Mammary epithelial cell (primary cell): ENCODE measurements at regions not wholly inside any gene's neighbourhood (a gene's known extent, or its start where the extent isn't known, plus 50 kb on each side); places are given as distances from the start of the nearest gene placed in this dataset.

Experiments
- CTCF ChIP-seq, 2 donors: IDR thresholded peaks in 1 of 2; conservative IDR thresholded peaks in 1 of 2; 2 replicates each; pipeline ENCODE4 v1.5.1; 2011 to 2012; ENCODE audit warnings: inconsistent platforms in 2 of 2, low read length in 2 of 2, mild to moderate bottlenecking in 2 of 2, control low read depth in 1 of 2, low read depth in 1 of 2; ENCODE audit not compliant: insufficient read depth in 1 of 2; ENCODE audit errors: extremely low read depth in 1 of 2
- EZH2 ChIP-seq: IDR thresholded peaks from 2 replicates; pipeline ENCODE4 v1.6.1; 2012; ENCODE audit warnings: low read length, inconsistent platforms, borderline replicate concordance

- TF ChIP-seq EZH2 (no peak), CTCF (conservative IDR thresholded peaks at IDR 0.05 in 1 of 2, IDR thresholded peaks at IDR 0.05 in 1 of 2; ENCODE audit: extremely low read depth in 1 of 2, insufficient read depth in 1 of 2, low read depth in 1 of 2, low read length in 2 of 2) (no peak)
Measured at GRCh38 chr3:117836296-117836695, 1126.7 kb downstream of the TUSC7 start.
